Caco-2 (cell line): ENCODE measurements at regions not wholly inside any gene's neighbourhood (a gene's known extent, or its start where the extent isn't known, plus 50 kb on each side); places are given as distances from the start of the nearest gene placed in this dataset.
A peak's percentile ranks its signal among the peaks of the same experiment; 100 is the strongest.

Experiments used
- BruUV-seq: library from RNA; stranded (reverse); fragments of 400-500 nt; replicated peaks from 2 replicates; lab custom pipeline; 2021; lab: Mats Ljungman, UMichigan
- CTCF ChIA-PET: fragments of 300-600 bp; sonication (Branson Sonifier 250); formaldehyde crosslinking; loops from one replicate; lab custom pipeline; 2022; ENCODE audit warnings: antibody characterized with exemption; lab: Charles Lee
- POLR2A ChIA-PET: fragments of 300-600 bp; sonication (Branson Sonifier 250); formaldehyde crosslinking; loops from one replicate; lab custom pipeline; 2022; ENCODE audit warnings: antibody characterized with exemption; lab: Charles Lee
- DNase-seq, 2 experiments: peaks; one replicate each; pipeline versions ENCODE4 v3.0.0 to v3.0.0-alpha.2; 2020 to 2022
- H3K27me3 ChIP-seq: replicated peaks from 2 replicates; pipeline ENCODE4 v1.6.0; 2011; ENCODE audit warnings: low read length; ENCODE audit not compliant: control insufficient read depth, insufficient read depth
- H3K36me3 ChIP-seq: 2 replicates; pipeline ENCODE4 v1.5.1; 2011; ENCODE audit warnings: low read length; ENCODE audit not compliant: control insufficient read depth, insufficient read depth
- H3K4me1 ChIP-seq: fragments of 250-450 bp; sonication (Bioruptor Pico); 2 replicates; pipeline ENCODE4 v1.5.1; 2020; ENCODE audit warnings: mild to moderate bottlenecking
- H3K4me3 ChIP-seq: 2 replicates; pipeline ENCODE4 v1.5.1; 2011; ENCODE audit warnings: low read depth, mild to moderate bottlenecking, control low read depth, low read length
- H3K9me3 ChIP-seq: fragments of 250-450 bp; sonication (Bioruptor Pico); 2 replicates; pipeline ENCODE4 v1.5.1; 2020; ENCODE audit warnings: mild to moderate bottlenecking, moderate library complexity
- H3K27ac Mint-ChIP-seq: one replicate; pipeline ENCODE4 v1.8.0; 2022; ENCODE audit warnings: mixed read lengths; ENCODE audit not compliant: unreplicated experiment
- H3K27me3 Mint-ChIP-seq: one replicate; pipeline ENCODE4 v1.8.0; 2022; ENCODE audit warnings: mixed read lengths; ENCODE audit not compliant: insufficient read depth, unreplicated experiment
- H3K36me3 Mint-ChIP-seq: one replicate; pipeline ENCODE4 v1.8.0; 2022; ENCODE audit warnings: mild to moderate bottlenecking, mixed read lengths; ENCODE audit not compliant: insufficient read depth, unreplicated experiment
- H3K4me1 Mint-ChIP-seq: one replicate; pipeline ENCODE4 v1.8.0; 2022; ENCODE audit warnings: low read depth, mixed read lengths; ENCODE audit not compliant: unreplicated experiment
- H3K4me3 Mint-ChIP-seq: one replicate; pipeline ENCODE4 v1.8.0; 2022; ENCODE audit warnings: mild to moderate bottlenecking, moderate library complexity, mixed read lengths; ENCODE audit not compliant: unreplicated experiment
- H3K9me3 Mint-ChIP-seq: one replicate; pipeline ENCODE4 v1.8.0; 2022; ENCODE audit warnings: mixed read lengths; ENCODE audit not compliant: unreplicated experiment
- intact Hi-C: fragments of 100-400 bp; cut with micrococcal nuclease; formaldehyde crosslinking; loops from one replicate; pipeline ENCODE4 v1.10.0; 2022; ENCODE audit not compliant: unreplicated experiment
- TF ChIP-seq, protein P1 (sequence below), 2 experiments: fragments of 200-600 bp in 1 of 2; IDR thresholded peaks; 1 replicate in 1 of 2; 2 replicates in 1 of 2; pipeline versions ENCODE4 v1.5.1 to v1.8.0; 2011 to 2022; ENCODE audit warnings: antibody characterized with exemption in 1 of 2, control low read depth in 1 of 2, inconsistent platforms in 1 of 2, low read depth in 1 of 2, low read length in 1 of 2, mild to moderate bottlenecking in 1 of 2, moderate library complexity in 1 of 2; ENCODE audit not compliant: insufficient read depth in 1 of 2, severe bottlenecking in 1 of 2, unreplicated experiment in 1 of 2

DNA sequence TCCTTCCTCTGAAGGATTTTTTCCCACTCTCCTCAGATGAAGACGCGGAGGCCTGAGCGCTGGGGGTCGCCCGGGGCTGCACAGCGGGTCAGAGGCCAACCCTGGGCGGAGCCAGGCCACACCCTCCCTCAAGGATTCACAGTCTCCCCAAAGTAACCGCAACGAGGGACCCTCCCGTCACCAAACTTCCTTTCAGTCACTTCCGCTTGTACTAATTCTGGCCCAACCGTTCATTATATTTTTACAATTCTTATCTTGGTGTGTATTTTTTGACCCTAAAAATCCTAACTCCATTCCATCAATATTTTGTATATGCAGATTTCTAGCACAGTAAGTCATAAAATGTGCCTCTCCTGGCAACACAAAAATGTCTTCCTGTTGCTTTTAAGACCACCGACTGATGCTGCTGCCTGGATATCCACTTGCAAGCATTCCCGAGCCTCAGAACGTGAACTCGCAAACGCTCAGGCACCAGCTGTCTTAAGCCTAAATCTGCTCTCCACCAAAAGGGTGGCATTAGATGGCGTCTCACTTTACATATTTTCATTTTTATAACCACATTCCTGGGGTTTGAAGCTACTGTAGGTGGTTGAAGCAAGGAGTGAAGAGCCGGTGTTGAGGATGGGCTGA, 128.0 kb downstream of the DLL1 start:
- Mint-ChIP-seq H3K4me3 (no peak overlapping the region), H3K9me3 (peaks cover 1% of the 10 kb centered on the region), H3K27ac (no peak overlapping the region), H3K27me3 (no peaks in the 10 kb centered on the region), H3K36me3 (no peaks in the 10 kb centered on the region), H3K4me1 (no peaks in the 10 kb centered on the region)
- TF ChIP-seq, protein P1, sequence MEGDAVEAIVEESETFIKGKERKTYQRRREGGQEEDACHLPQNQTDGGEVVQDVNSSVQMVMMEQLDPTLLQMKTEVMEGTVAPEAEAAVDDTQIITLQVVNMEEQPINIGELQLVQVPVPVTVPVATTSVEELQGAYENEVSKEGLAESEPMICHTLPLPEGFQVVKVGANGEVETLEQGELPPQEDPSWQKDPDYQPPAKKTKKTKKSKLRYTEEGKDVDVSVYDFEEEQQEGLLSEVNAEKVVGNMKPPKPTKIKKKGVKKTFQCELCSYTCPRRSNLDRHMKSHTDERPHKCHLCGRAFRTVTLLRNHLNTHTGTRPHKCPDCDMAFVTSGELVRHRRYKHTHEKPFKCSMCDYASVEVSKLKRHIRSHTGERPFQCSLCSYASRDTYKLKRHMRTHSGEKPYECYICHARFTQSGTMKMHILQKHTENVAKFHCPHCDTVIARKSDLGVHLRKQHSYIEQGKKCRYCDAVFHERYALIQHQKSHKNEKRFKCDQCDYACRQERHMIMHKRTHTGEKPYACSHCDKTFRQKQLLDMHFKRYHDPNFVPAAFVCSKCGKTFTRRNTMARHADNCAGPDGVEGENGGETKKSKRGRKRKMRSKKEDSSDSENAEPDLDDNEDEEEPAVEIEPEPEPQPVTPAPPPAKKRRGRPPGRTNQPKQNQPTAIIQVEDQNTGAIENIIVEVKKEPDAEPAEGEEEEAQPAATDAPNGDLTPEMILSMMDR (IDR thresholded peaks at IDR 0.05; ENCODE audit: insufficient read depth in 1 of 2, low read depth in 1 of 2, low read length in 1 of 2, severe bottlenecking in 1 of 2, unreplicated experiment in 1 of 2) = no peak
- no peaks in the 10 kb centered on the region for H3K36me3 ChIP-seq
- no TSS peak for BruUV-seq
- no peaks in the 10 kb centered on the region for H3K27me3 ChIP-seq
- peaks cover 11% of the 10 kb centered on the region for H3K9me3 ChIP-seq
- ChIA-PET CTCF (no interaction called here), POLR2A (no interaction called here)
- no peaks in the 10 kb centered on the region for H3K4me1 ChIP-seq
- intact Hi-C loops = no loop called here
- no peak for DNase-seq
- H3K4me3 ChIP-seq = no peak overlapping the region

DNA sequence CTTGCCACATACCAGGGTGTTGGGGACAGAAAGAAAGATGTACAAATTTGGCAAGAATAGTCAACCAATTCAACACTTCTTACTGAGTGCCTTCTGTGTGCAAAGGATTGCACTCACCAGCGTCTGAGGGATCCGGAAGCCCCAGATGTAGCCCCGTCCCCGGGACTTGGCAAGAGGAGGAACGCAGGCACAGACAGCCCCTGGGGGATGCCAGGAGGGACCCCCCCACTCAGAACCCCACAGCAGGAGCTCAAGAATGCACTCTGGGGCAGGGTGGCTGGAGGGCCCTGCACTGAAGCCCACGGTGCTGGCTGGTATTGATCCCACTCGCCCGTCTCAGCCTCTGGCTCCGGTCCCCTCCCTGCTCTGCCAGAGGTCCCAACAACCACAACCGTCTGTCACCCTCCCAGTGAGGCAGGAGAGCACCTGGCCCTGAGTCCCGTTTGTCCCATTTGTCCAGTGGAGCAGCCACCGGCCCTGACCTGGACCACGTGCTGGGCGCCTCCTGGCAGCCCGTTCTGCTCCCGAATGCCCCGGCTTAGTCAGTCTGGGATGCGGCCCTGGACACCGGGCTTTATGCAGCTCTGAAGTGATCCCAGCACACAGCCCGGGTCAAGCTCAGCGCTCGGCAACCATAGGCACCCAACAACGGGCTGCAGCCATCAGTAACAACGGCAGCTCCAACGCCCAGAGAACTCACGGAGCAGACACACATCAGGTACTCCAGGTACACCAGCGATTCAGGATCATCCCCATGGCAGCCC, 128.7 kb downstream of the DLL1 start:
- CTCF ChIA-PET = no interaction called here
- POLR2A ChIA-PET = no interaction called here

More for the DNA sequence above, 128.7 kb downstream of the DLL1 start:
- Mint-ChIP-seq H3K36me3 (no peaks in the 10 kb centered on the region), H3K4me3 (no peak overlapping the region), H3K27ac (no peak overlapping the region), H3K4me1 (no peaks in the 10 kb centered on the region), H3K27me3 (no peaks in the 10 kb centered on the region), H3K9me3 (peaks cover 7% of the 10 kb centered on the region)
- Histone ChIP-seq H3K36me3 (no peaks in the 10 kb centered on the region), H3K27me3 (no peaks in the 10 kb centered on the region), H3K4me1 (no peaks in the 10 kb centered on the region), H3K9me3 (peaks cover 11% of the 10 kb centered on the region), H3K4me3 (no peak overlapping the region)
- peak in 1 of 2 experiments; percentile 17 for DNase-seq
- intact Hi-C loops = no loop called here
- TF ChIP-seq, protein P1 (IDR thresholded peaks at IDR 0.05; ENCODE audit: insufficient read depth in 1 of 2, low read depth in 1 of 2, low read length in 1 of 2, severe bottlenecking in 1 of 2, unreplicated experiment in 1 of 2) = no peak
- BruUV-seq = no TSS peak
